HEK293T (cell line): ENCODE measurements at regions not wholly inside any gene's neighbourhood (a gene's known extent, or its start where the extent isn't known, plus 50 kb on each side); places are given as distances from the start of the nearest gene placed in this dataset.

Experiments
- CTBP1 ChIP-seq: fragments of 450-650 bp; IDR thresholded peaks from 2 replicates; pipeline ENCODE4 v1.6.1; 2016; ENCODE audit warnings: borderline replicate concordance
- FOXA1 ChIP-seq: fragments of 450-650 bp; IDR thresholded peaks from 2 replicates; pipeline ENCODE4 v1.6.1; 2016; ENCODE audit warnings: mild to moderate bottlenecking
- FOXK2 ChIP-seq: fragments of 450-650 bp; IDR thresholded peaks from 2 replicates; pipeline ENCODE4 v1.6.1; 2016; ENCODE audit warnings: mild to moderate bottlenecking
- FOXM1 ChIP-seq: fragments of 450-650 bp; IDR thresholded peaks from 2 replicates; pipeline ENCODE4 v1.6.1; 2017; ENCODE audit warnings: mild to moderate bottlenecking, borderline replicate concordance
- LEF1 ChIP-seq: fragments of 450-650 bp; IDR thresholded peaks from 2 replicates; pipeline ENCODE4 v1.6.1; 2017; ENCODE audit warnings: mild to moderate bottlenecking, borderline replicate concordance
- PKNOX1 ChIP-seq: fragments of 450-650 bp; IDR thresholded peaks from 2 replicates; pipeline ENCODE4 v1.6.1; 2016
- SUZ12 ChIP-seq: fragments of 450-650 bp; IDR thresholded peaks from 2 replicates; pipeline ENCODE4 v1.6.1; 2016; ENCODE audit warnings: mild to moderate bottlenecking

GRCh38 chr21:25118648-25119047 lies 488.6 kb downstream of the MRPL39 start:
- no peak for TF ChIP-seq FOXK2
- no peak for TF ChIP-seq FOXM1
- TF ChIP-seq FOXA1: no peak
- TF ChIP-seq SUZ12: no peak
- no peak for TF ChIP-seq CTBP1
- no peak for TF ChIP-seq PKNOX1
- no peak for TF ChIP-seq LEF1
